SIG-M5 treated with dmso at 0.1 percent for 504 hours (cell line): ENCODE measurements at regions not wholly inside any gene's neighbourhood (a gene's known extent, or its start where the extent isn't known, plus 50 kb on each side); places are given as distances from the start of the nearest gene placed in this dataset.
"Not testable (repeated sequence)": the region's sequence is repeated elsewhere in the genome, so short reads cannot be mapped to it uniquely, and the experiment has no call there.

ENCODE experiments used
- DNase-seq: peaks from one replicate; lab custom pipeline; 2025; ENCODE audit not compliant: unreplicated experiment; lab: John Stamatoyannopoulos, UW

DNA sequence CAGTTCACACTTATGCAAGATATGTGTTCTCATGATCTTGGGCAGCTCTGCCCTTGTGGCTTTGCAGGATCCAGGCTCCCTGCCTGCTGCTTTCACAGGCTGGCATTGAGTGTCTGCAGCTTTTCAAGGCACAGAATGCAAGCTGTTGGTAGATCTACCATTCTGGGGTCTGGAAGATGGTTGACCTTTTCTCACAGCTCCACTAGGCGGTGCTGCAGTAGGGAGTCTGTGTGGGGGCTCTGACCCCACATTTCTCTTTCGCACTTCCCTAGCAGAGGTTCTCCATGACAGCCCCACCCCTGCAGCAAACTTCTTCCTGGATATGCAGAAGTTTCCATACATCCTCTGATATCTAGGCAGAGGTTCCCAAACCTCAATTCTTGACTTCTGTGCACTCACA is 500.5 kb downstream of the BRINP3 start:
- DNase-seq = no peak

DNA sequence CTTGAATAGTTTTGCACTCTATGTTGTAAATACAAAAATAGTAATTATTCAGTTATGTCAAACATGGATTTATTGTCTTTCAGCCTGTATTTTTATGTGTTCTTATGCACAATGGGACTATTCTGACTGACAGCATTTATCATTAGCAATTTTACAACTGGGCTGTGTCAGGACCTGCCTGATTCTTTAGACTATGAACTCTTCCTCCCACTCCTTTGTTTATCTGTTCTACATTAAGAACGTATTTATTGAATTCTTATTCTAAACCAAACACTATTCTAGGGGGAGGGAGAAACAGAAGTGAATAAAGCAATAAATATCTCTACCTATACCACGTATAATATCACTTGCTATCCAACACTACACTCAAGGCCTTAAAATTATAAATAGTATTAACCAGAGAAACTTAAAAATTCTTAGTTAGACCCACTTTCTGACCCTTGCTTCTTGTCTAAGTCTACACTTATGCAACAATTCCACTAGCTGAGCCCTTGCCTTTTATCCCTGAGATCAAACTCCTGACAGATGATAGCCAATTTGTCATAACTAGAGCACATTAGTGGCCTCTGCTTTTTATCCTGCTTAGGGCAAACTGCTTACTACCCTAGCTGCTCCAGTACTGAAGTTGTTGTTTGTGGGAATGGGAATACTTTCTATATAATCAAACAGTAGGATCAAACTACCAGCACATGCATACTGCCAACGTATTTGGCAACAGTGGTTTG is 494.3 kb downstream of the BRINP3 start:
- DNase-seq = no peak

DNA sequence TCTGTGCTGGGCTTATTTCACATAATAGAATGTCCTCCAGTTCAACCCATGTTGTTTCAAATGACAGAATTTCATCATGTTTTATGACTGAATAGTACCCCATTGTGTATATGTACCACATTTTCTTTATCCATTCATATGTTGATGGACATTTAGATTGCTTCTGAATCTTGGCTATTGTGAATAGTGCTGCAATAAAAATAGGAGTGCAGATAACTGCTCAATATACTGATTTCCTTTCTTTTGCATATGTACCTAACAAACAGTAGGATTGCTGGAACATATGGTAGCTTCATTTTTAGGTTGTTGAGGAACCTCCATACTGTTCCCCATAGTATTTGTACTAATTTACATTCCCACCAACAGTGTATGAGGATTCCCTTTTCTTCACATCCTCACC is 491.1 kb downstream of the BRINP3 start:
- DNase-seq = no peak

DNA sequence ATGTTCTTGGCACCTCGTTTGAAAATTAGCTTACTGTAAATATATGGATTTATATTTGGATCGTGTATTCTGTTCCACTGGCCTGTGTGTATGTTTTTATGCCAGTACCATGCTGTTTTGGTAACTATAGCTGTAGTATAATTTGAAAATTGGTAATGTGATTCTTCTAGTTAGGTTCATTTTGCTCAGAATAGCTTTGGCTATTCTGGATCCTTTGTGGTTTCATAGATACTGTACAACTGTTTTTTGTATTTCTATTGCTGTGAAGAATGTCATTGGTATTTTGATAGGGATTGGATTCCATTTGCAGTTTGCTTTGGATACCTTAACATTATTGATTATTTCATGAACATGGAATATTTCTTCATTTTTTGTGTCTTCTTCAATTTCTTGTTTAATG is 490.2 kb downstream of the BRINP3 start:
- DNase-seq = no peak

DNA sequence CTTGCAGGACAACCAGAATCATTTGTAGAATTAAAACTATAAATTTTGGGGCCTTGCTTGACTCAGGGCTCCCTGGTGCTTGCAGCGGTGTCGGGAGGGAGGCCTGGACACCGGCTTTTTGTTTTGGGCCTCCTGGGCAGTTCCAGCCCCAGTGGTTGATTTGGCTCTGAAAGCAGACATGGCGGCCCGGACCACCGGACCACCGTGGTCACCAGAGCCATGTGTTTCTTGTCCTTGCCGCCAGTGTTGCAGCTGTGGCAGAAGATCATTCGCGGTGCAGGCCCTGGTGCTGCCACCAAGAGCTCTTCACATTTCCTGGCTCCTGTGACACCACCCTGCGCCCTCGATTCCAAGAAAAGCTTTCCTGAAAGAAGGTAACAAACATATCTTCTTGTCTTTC is 484.8 kb downstream of the BRINP3 start:
- no peak for DNase-seq

DNA sequence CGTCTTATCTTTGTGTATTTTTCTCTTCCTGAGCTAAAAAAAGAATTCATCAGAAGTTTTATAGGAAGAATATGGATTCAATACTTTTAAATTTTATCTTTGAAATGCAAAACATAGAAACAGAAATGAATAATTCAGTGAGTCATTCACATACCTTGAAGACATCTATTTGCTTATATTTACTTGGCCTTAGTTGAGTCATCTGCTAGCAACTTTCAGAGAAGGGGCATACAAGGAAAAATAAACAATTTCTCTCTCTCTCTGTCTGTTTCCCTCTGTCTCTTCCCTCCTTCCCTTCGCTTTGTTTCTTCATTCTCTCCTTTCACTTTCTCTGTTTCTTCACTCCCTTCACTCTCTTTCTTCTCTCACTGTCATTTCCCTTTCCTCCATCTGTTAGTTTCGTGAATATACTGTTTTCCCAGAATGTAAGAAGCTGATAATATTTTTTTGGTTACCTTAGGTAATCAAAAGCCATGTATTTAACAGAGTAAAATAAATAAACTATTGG is 477.2 kb downstream of the BRINP3 start:
- no peak for DNase-seq

DNA sequence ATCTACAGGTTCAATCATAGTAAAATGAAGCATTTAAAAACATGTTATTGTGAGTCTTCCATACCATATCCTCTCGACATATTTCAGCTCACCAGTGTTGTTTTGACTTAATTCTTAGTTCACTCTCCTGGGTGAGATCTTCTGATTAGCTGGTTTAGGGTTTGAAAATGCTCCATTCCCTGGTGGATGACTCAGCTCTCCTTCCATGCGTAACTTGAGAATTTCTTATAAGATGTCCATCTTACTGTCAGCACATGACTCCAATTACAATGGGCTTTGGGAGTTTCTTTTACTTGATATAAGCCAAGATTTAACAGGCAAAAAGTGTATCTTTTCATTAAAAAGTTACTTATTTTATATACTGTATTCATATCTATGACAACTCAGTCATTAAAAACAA is 476.5 kb downstream of the BRINP3 start:
- no peak for DNase-seq

DNA sequence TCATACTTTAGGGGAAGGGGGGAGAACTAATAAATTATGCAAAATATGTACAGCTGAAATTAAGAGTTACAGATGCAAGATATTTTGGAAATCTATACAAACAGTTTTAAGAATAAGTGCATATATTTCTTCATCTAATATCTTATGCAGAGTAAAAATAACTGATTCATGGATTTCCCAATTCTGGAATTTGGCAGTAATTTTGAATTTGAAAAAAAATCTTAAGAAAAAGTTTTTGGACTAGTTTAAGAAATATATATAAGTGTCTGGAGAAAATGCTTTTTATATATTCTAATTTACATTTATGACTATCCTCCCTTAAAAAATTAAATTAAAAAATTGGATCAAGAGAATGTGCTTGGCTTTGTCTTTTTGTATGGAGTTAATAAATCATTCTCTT is 474.3 kb downstream of the BRINP3 start:
- no peak for DNase-seq

DNA sequence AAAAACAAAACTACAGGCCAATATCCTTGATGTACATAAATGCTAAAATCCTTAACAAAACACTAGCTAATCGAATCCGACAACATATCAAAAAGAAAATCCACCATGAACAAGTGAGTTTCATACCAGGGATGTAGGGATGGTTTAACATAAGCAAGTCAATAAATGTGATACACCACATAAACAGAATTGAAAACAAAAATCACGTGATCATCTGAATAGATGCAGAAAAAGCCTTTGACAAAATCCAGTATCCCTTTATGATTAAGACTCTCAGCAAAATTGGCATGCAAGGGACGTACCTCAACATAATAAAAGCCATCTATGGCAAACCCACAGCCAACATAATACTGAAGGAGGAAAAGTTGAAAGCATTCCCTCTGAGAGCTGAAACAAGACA is 466.1 kb downstream of the BRINP3 start:
- DNase-seq = no peak

DNA sequence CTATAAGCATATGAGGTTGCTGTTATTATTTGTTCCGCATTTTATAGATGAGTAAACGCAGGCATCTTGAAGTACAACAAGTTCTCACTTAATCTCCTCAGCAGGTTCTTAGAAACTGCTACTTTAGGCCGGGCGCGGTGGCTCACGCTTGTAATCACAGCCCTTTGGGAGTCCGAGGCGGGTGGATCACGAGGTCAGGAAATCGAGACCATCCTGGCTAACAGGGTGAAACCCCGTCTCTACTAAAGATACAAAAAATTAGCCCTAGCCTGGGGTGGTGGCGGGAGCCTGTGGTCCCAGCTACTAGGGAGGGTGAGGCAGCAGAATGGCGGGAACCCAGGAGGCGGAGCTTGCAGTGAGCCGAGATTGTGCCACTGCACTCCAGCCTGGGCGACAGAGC is 458.5 kb downstream of the BRINP3 start:
- not testable (repeated sequence) for DNase-seq

DNA sequence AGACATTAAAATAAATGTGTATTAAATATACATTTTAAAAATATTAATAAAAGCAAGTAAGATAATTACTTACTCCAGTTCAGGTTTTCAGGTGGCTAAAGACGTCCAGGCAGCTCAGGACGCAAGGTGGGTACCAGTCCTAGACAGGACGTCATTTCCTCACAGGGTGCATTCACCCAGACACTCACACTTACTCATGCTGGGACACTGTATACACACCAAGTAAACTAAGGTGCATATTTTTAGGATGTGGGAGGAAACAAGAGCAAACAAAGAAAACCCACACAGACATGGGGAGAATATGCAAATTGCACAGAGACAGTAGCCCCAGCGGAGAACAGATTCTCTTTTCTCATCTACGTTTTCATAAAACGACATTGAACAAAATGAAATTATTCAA is 457.9 kb downstream of the BRINP3 start:
- no peak for DNase-seq

DNA sequence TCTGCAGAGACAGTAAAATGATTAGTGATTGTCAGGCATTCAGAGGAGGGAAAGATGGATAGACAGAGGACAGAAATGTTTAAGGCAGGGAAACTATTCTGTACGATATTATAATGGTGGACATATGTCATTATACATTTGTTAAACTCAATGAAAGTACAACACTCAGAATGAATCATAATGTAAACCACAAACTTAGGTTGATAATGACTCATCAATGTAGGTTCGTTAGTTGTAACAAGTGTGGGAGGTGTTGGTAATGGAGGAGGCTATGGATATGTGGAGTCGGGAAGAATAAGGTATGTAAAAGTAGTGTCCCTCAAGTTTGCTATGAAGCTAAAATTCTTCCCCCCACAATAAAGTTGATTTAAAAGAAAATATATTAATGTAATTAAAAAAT is 455.0 kb downstream of the BRINP3 start:
- DNase-seq = peak; percentile 17

DNA sequence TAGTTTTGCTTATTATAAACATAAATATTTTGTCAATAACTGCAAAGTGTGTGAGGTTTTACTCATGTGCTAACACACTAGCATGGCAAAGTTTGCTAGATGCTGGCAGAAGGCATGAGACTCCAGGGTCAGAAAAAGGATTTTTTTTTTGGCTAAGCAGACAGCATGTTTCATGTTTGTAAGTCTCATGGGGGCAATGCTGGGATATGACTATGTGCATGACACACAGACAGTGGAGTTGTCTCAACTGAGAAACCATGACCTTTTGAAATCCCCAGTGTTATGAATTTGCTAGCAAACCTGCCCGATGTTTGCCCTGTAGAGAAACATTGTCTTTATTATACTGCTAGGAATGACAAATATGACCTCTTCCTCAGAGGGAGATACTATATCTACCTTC is 448.2 kb downstream of the BRINP3 start:
- no peak for DNase-seq

DNA sequence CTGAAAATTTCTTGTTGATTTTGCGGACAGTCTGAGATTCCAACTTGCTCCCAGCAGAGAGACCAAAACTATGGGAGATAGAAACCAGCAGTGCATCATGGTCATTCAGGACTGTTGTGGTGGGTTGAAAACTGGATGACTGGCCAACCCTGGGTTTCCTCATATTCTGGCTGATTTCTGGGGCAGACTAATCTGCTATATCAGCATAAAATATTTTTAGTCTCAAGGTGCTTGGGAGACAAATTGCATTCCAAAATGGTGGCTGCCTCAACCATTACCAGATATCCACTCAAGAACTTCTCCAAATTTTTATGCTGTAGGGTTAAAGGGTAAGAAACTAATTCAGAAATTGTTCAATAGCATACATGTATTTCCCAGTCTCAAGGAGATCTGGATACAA is 434.0 kb downstream of the BRINP3 start:
- DNase-seq = no peak

DNA sequence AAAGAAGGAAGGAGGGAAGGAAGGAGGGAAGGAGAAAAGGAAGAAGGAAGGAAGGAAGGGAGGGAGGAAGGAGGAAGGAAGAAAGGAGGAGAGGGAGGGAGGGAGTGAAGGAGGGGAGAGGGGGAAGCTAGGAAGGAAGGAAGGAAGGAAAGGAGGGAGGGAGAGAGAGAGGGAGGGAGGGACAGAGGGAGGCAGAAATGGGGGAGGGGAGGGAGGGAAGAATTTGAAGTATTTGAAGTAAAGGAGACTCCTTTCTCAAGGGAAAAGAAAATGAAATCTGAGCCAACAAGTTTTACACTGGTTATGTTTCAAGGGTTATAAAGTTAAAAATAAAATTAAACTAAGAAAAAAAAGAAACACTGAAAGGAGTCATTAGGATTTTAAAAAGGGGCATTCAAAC is 431.4 kb downstream of the BRINP3 start:
- no peak for DNase-seq
